ENCODE measurements at regions not wholly inside any gene's neighbourhood (a gene's known extent, or its start where the extent isn't known, plus 50 kb on each side); places are given as distances from the start of the nearest gene placed in this dataset.

DNA sequence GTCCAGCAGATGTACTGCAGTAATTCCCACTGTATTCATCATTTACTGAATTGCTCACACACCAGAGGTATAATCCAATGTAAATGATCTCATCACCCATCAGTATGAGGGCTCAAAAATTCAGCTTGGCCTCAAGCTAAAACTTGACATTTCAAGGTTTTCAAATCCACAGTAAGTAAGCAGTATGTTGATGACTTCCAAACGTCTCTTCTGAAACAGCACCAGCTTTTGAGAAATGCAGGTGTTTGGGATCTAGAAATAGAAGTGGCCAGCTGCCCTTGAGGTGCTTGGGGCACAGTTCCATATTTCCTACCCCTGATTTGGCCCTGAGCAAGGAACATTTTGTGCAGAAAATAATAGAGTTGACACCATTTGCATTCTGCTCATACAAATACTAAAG lies 388.0 kb upstream of the TUSC1 start:
- no peak overlapping the region for H3K27ac Mint-ChIP-seq
- no peak for DNase-seq (ENCODE audit: low spot score, unreplicated experiment)
- H3K36me3 Mint-ChIP-seq (ENCODE audit: insufficient read depth) = no peaks in the 10 kb centered on the region
- H3K4me3 Mint-ChIP-seq (ENCODE audit: low read depth) = no peak overlapping the region
- TF ChIP-seq, protein P1, sequence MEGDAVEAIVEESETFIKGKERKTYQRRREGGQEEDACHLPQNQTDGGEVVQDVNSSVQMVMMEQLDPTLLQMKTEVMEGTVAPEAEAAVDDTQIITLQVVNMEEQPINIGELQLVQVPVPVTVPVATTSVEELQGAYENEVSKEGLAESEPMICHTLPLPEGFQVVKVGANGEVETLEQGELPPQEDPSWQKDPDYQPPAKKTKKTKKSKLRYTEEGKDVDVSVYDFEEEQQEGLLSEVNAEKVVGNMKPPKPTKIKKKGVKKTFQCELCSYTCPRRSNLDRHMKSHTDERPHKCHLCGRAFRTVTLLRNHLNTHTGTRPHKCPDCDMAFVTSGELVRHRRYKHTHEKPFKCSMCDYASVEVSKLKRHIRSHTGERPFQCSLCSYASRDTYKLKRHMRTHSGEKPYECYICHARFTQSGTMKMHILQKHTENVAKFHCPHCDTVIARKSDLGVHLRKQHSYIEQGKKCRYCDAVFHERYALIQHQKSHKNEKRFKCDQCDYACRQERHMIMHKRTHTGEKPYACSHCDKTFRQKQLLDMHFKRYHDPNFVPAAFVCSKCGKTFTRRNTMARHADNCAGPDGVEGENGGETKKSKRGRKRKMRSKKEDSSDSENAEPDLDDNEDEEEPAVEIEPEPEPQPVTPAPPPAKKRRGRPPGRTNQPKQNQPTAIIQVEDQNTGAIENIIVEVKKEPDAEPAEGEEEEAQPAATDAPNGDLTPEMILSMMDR (IDR thresholded peaks at IDR 0.05; ENCODE audit: unreplicated experiment) = no peak
- H3K27me3 Mint-ChIP-seq = no peaks in the 10 kb centered on the region
- H3K4me1 Mint-ChIP-seq (ENCODE audit: low read depth) = no peaks in the 10 kb centered on the region
- H3K9me3 Mint-ChIP-seq (ENCODE audit: low read depth) = no peaks in the 10 kb centered on the region

DNA sequence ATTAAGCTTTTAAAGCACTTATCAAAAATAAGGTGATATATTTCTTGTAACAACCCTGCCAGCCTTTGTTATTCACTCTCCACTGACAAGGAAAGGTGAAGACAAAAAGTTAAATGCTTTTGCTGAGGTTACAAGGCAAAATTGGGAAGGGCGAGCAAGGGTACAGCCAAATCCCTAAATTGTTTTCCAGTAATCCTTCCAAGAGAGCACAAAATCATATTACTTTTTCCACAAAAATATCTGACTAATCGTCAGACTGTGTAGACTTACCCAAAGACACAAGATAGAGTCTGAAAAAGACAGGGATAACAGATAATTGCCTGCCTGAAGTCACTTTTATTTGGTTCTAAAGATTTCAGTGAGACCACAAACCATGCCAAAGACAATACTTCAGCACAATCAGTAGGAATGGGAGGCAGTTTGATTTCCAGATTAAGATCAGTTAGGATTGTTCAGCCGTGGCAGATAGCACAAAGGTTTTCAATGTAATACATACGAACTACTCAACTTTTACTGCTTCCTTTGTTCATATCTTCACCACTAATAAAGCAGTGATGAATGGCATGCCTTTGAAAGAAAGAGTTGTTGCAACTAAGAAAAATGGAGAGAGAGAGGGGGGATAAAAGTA lies 383.8 kb upstream of the TUSC1 start:
- DNase-seq (ENCODE audit: low spot score, unreplicated experiment) = no peak
- Mint-ChIP-seq H3K9me3 (ENCODE audit: low read depth) (peaks cover 3% of the 10 kb centered on the region), H3K4me3 (ENCODE audit: low read depth) (no peak overlapping the region), H3K27me3 (no peaks in the 10 kb centered on the region), H3K36me3 (ENCODE audit: insufficient read depth) (no peaks in the 10 kb centered on the region), H3K27ac (no peak overlapping the region), H3K4me1 (ENCODE audit: low read depth) (no peaks in the 10 kb centered on the region)
- TF ChIP-seq, protein P1 (IDR thresholded peaks at IDR 0.05; ENCODE audit: unreplicated experiment) = no peak

GRCh38 chr9:26058111-26058895 lies 380.1 kb upstream of the TUSC1 start:
- no peaks in the 10 kb centered on the region for H3K4me1 Mint-ChIP-seq (ENCODE audit: low read depth)
- no peaks in the 10 kb centered on the region for H3K27me3 Mint-ChIP-seq
- TF ChIP-seq, protein P1 (IDR thresholded peaks at IDR 0.05; ENCODE audit: unreplicated experiment) = no peak
- H3K4me3 Mint-ChIP-seq (ENCODE audit: low read depth) = no peak overlapping the region
- DNase-seq (ENCODE audit: low spot score, unreplicated experiment) = no peak
- no peak overlapping the region for H3K27ac Mint-ChIP-seq
- H3K9me3 Mint-ChIP-seq (ENCODE audit: low read depth) = peaks cover 3% of the 10 kb centered on the region
- no peaks in the 10 kb centered on the region for H3K36me3 Mint-ChIP-seq (ENCODE audit: insufficient read depth)

- no peak overlapping the region for H3K4me3 Mint-ChIP-seq (ENCODE audit: low read depth)
- H3K27ac Mint-ChIP-seq = no peak overlapping the region
- no peaks in the 10 kb centered on the region for H3K36me3 Mint-ChIP-seq (ENCODE audit: insufficient read depth)
- no peak for DNase-seq (ENCODE audit: low spot score, unreplicated experiment)
- H3K4me1 Mint-ChIP-seq (ENCODE audit: low read depth) = no peaks in the 10 kb centered on the region
- peaks cover 3% of the 10 kb centered on the region for H3K9me3 Mint-ChIP-seq (ENCODE audit: low read depth)
- TF ChIP-seq, protein P1 (IDR thresholded peaks at IDR 0.05; ENCODE audit: unreplicated experiment) = no peak
- H3K27me3 Mint-ChIP-seq = no peaks in the 10 kb centered on the region
Observed at GRCh38 chr9:26057050-26057449, 378.8 kb upstream of the TUSC1 start.

GRCh38 chr9:26054600-26055520 lies 376.6 kb upstream of the TUSC1 start:
- no peaks in the 10 kb centered on the region for H3K36me3 Mint-ChIP-seq (ENCODE audit: insufficient read depth)
- H3K4me3 Mint-ChIP-seq (ENCODE audit: low read depth) = no peak overlapping the region
- no peak for DNase-seq (ENCODE audit: low spot score, unreplicated experiment)
- H3K4me1 Mint-ChIP-seq (ENCODE audit: low read depth) = no peaks in the 10 kb centered on the region
- no peak overlapping the region for H3K27ac Mint-ChIP-seq
- H3K27me3 Mint-ChIP-seq = no peaks in the 10 kb centered on the region
- peaks cover 3% of the 10 kb centered on the region for H3K9me3 Mint-ChIP-seq (ENCODE audit: low read depth)
- TF ChIP-seq, protein P1 (IDR thresholded peaks at IDR 0.05; ENCODE audit: unreplicated experiment) = no peak
